Stimulated activated CD4-positive, alpha-beta T cell treated with anti-CD3 and anti-CD28 coated beads, Interleukin-4, amount 100 ng/mL, for 48 hours (primary cell): ENCODE measurements at regions not wholly inside any gene's neighbourhood (a gene's known extent, or its start where the extent isn't known, plus 50 kb on each side); places are given as distances from the start of the nearest gene placed in this dataset.

Source experiments
- DNase-seq, 2 donors: peaks; one replicate each; pipeline ENCODE4 v3.0.0-alpha.2; 2020; ENCODE audit warnings: low read depth in 2 of 2

DNA sequence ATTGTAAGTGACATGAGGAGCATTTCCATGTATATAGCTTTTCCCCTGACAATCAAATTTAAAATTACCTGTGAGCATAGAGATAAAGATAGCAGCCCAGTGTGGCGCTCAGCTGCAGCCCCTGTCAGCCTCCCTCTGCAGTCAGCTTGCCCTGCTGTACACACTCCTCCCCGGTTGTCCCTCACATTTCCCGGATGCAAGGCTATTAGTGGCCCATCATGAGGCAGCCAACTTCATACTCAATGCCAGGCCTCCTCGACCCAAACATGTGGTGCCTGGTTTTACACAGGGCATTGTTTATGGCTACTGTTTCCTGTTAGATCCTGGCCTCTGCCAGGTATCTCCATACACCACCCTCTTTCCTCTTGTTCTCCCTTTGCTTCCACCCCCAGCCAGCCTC is 116.1 kb upstream of the SH3BP4 start:
- DNase-seq: no peak

GRCh38 chr2:234834228-234834923 is 117.4 kb upstream of the SH3BP4 start:
- no peak for DNase-seq

DNA sequence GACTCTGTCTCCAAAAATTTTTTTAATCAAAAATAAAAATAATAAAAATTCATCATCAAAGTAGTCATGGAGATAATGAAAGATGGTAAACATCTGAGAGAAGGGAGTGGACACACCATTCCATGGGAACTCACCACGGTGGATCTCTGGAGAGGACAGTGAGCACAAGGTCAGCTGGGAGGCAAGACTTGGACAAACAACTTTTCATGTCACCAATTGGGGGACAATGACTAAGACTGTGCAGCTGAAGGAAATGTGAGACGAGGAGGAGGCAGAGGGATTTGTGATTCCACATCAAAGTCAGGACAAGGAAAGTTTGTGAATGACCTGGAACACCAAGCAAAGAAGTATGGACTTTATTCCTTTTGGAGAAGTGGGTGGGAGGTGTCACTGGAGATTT is 121.0 kb upstream of the SH3BP4 start:
- no peak for DNase-seq

DNA sequence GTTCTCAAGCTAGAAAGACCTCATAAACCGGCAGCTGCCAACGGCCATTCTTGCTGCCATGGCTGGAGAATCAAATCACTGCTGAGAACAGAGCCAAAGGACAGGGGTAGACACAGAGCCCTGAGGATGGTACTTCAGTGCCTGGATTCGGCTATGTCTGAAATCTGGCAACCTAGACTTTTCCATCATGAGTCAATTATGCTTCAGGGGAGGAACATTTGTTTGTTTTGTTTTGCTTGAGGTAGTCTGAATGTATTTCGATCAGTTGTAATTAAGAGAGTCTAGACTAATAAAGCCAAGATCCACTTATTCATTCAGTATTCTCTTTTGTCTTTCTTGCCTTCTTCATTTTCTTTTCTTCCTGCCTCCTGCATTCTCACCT is 122.8 kb upstream of the SH3BP4 start:
- no peak for DNase-seq

DNA sequence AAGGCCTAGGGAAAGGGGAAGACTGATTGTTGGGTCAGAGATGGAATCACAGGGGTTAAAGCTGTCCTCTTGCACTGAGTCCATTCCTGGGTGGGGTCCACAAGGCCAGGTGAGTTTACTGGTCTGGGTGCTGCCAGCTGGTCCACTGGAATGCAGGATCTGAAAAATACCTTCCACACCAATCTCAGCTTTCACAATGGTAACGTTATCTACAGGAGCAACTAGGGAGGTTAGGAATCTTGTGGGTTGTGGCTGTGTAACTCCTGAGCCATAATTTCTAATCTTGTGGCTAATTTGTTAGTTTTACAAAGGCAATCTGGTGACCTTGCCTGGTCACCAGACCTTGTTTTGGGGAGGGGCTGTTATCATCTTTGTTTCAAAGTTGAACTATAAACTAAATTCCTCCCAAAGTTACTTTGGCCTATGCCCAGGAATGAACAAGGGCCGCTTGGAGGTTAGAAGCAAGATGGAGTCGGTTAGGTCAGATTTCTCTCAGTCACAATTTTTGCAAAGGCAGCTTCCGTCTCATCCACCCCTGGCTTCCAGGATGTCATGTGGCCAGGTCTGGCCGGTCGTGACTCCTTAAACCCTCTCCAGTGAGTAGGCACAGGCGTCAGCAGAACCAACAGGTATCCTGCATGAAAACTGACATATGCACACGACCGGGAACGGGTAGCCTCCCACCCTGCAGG is 123.3 kb upstream of the SH3BP4 start:
- no peak for DNase-seq

- DNase-seq: no peak
Observed at GRCh38 chr2:234827096-234827860, 124.5 kb upstream of the SH3BP4 start.

GRCh38 chr2:234826681-234827080 is 125.1 kb upstream of the SH3BP4 start:
- DNase-seq: no peak

- no peak for DNase-seq
Observed at GRCh38 chr2:234825616-234826015, 126.2 kb upstream of the SH3BP4 start.

- DNase-seq: no peak
Observed at GRCh38 chr2:234823877-234824376, 127.9 kb upstream of the SH3BP4 start.

DNA sequence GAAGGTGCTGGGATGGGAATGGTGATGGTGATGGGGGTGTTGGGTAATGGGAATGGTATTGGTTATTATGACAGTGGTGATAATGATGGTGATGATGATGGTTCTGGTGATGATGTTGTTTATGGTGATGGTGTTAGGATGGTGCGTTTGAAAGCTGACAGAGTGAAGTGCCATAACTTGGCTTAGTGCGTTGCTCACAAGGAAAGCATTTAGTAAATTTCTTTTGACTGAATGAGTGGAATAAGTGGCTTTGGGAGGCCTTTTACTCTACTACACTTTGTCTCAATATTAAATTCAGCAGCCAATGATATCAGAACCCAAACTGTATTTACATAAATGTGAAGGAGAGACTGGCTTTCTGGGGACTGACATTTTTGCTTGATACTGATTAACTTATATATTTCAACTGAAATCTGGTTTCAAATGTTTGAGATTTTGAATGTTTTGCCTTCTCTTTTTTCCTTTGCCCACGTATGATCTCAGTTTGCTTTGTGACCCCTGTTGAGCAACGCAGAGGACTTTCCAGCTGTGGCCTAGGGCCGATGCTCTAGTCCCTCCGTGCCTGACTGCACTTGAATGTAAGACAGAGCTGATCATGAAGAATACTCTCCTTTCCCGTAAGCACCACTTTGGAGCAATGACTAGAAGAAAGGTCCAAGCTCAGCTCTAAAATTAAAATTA is 128.5 kb upstream of the SH3BP4 start:
- DNase-seq: no peak

DNA sequence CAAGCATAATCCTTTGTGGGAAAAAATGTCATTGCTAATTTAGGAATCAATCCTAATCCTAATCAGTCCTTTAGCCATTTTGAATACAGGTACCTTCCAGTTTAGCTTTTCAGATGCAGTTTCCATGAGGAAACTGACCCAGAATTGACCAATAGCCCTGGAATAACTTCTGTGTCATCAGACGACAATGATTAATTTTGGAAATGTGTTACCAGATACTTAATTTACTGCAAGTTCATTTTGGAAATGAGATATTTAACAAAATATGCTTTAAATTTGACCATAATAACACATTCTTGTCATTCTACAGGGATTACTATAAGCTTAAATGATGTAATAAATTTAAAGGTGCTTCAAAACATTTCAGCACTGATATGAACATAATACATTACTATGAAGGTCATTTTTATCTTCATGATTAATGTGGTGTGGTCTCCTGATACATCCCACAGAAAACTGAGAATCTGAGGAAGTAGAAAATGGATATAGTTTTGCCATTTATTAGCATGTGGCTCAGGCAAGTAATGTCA is 129.8 kb upstream of the SH3BP4 start:
- DNase-seq: no peak

GRCh38 chr2:234818937-234819336 is 132.9 kb upstream of the SH3BP4 start:
- no peak for DNase-seq

DNA sequence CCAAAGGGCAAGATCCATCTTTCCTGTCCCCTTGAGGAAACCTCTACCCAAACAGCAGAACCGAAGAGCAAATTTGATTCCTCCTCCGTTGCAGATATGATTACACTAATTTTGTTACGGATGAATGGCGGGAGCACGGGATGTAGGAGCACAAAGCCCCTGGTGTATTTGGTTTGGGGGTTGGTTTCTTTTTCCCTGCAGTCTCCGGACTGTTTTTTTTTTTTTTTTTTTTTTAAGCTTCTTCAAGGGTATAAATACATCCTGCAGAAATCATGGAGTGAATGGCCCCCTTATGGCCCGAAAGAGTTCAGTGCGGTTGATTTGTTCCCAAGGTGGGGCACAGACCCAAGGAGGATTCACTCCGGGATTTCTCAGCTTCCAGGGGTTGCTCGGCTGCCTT is 135.3 kb upstream of the SH3BP4 start:
- DNase-seq: no peak

DNA sequence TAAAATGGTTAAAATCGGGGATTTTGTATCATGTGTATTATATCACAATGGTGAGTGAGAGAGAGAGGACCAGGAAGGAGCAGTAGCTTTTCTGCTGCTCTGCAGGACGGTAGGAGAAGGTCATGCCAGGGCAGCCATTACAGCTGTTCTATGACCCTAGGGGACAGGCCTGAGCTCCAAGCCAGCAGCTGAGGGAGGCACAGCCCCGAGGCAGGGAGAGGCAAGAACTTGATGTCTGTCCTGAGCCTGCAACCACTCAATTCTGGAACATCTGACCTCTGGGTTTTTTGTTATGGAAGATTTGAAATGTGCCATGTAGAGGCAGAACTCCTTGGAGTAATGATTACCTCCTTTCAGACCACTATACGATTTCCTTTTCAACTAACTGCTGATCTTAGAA is 135.8 kb upstream of the SH3BP4 start:
- no peak for DNase-seq

GRCh38 chr2:234814374-234814773 is 137.4 kb upstream of the SH3BP4 start:
- no peak for DNase-seq

DNA sequence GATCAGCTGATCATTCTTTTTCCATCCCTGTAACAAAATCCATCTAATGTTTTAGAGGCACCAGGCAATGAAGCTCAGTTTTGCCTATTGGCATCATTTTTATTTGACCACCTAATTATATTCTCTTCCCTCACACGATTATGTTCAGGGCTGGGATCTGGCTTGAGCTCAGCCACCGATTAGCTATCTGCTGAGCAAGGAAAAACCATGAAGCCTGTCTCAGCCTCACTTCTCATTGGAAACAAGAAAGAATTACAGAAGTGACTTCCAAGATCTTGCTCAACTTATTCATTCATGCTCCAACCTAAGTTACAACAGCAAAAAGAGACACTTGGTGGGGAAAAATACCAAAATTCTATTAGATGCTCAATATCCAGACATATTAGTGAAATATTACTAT is 139.0 kb upstream of the SH3BP4 start:
- no peak for DNase-seq

DNA sequence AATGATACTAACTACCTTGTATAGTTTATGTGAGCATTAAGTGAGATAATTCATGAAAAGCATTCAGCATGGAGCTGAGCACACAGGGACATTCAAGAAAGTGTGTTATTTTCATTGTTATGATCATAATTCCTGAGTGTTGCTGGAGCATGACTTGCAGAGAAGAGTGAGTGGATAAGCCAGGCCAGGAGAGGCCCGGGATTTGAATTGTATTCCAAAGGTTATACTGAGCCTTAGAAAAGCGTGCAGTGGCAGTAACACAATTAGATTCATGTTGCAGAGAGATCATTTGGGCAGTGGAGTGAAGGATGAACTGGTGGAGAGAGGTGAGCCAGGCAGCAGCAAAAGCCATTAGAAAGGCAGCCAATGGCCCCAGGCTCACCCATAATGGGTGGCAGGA is 142.9 kb upstream of the SH3BP4 start:
- no peak for DNase-seq

GRCh38 chr2:234806818-234807217 is 145.0 kb upstream of the SH3BP4 start:
- no peak for DNase-seq

DNA sequence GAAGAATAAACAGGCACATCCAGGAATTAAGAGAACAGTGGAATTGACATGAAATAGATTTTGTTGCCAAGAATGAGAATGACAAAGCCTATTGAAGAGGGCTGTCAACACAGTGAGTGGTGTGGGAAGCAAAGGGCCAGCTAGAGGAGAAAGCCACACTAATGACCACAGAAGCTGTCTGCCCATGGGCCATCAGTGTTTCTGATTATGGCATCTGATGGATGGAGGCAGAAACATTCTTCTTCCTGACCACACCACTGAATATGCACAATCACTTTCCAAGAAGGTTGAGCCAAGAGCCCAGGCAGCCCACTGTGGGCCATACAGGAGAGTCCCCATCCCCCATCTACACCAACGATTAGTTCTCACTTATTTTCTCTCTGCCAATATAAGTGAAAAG is 146.0 kb upstream of the SH3BP4 start:
- DNase-seq: no peak

GRCh38 chr2:234804704-234805103 is 147.1 kb upstream of the SH3BP4 start:
- DNase-seq: no peak

DNA sequence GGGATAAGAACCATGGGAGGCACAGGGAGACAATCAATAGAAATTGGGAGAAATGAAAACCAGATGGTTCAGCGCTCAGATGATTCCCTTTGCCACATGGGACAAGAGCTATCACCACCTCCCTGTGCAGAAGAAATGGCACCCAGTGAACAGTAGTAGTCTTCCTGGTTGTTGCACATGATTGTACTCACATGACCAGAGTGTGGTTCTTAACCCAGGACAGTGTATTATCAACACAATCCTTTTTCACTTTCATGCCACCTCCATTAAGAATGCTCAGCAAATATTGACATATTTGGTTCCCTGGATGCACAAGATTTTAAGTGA is 149.0 kb upstream of the SH3BP4 start:
- DNase-seq: no peak
